ENCODE measurements at regions not wholly inside any gene's neighbourhood (a gene's known extent, or its start where the extent isn't known, plus 50 kb on each side); places are given as distances from the start of the nearest gene placed in this dataset.

GRCh38 chr1:114260805-114261484 lies 107.3 kb upstream of the SYT6 start:
- no peak for TF ChIP-seq CTCF (IDR thresholded peaks at IDR 0.05)
- Histone ChIP-seq H3K4me1 (ENCODE audit: low read depth) (no peaks in the 10 kb centered on the region), H3K9me3 (no peaks in the 10 kb centered on the region), H3K36me3 (ENCODE audit: low read depth) (no peaks in the 10 kb centered on the region), H3K4me3 (no peak overlapping the region)
- DNase-seq (no peak), ATAC-seq (peak; percentile 56)
- intact Hi-C loops (cut with DNase I, micrococcal nuclease), result no loop called here

- intact Hi-C loops (cut with DNase I, micrococcal nuclease), result no loop called here
- no peaks in the 10 kb centered on the region for H3K36me3 ChIP-seq (ENCODE audit: low read depth)
Observed at GRCh38 chr1:114259511-114260160, 106.0 kb upstream of the SYT6 start.

GRCh38 chr1:114258633-114259032 lies 105.0 kb upstream of the SYT6 start:
- no peaks in the 10 kb centered on the region for H3K36me3 ChIP-seq (ENCODE audit: low read depth)
- intact Hi-C loops (cut with DNase I, micrococcal nuclease), result no loop called here
- H3K4me3 ChIP-seq, result no peak overlapping the region
- DNase-seq (no peak), ATAC-seq (peak; percentile 23)
- peaks cover 3% of the 10 kb centered on the region for H3K4me1 ChIP-seq (ENCODE audit: low read depth)
- no peak for TF ChIP-seq CTCF (IDR thresholded peaks at IDR 0.05)
- peaks cover 4% of the 10 kb centered on the region for H3K9me3 ChIP-seq

More at GRCh38 chr1:114259511-114260160, 106.0 kb upstream of the SYT6 start:
- no peaks in the 10 kb centered on the region for H3K9me3 ChIP-seq
- no peak for TF ChIP-seq CTCF (IDR thresholded peaks at IDR 0.05)
- H3K4me3 ChIP-seq, result no peak overlapping the region
- DNase-seq (no peak), ATAC-seq (no peak)
- no peaks in the 10 kb centered on the region for H3K4me1 ChIP-seq (ENCODE audit: low read depth)

- Histone ChIP-seq H3K4me1 (ENCODE audit: low read depth) (peaks cover 3% of the 10 kb centered on the region), H3K4me3 (no peak overlapping the region), H3K9me3 (peaks cover 4% of the 10 kb centered on the region), H3K36me3 (ENCODE audit: low read depth) (no peaks in the 10 kb centered on the region)
- TF ChIP-seq CTCF (IDR thresholded peaks at IDR 0.05), result no peak
- DNase-seq, result no peak
- ATAC-seq, result no peak
- intact Hi-C loops (cut with DNase I, micrococcal nuclease), result no loop called here
Observed at GRCh38 chr1:114258074-114258473, 104.4 kb upstream of the SYT6 start.

GRCh38 chr1:114257554-114257953 lies 103.9 kb upstream of the SYT6 start:
- intact Hi-C loops (cut with DNase I, micrococcal nuclease), result no loop called here
- ATAC-seq (no peak), DNase-seq (no peak)
- H3K36me3 ChIP-seq (ENCODE audit: low read depth), result no peaks in the 10 kb centered on the region
- no peak for TF ChIP-seq CTCF (IDR thresholded peaks at IDR 0.05)
- H3K4me3 ChIP-seq, result no peak overlapping the region
- H3K4me1 ChIP-seq (ENCODE audit: low read depth), result peaks cover 3% of the 10 kb centered on the region
- peaks cover 4% of the 10 kb centered on the region for H3K9me3 ChIP-seq
